GM23338 (cell line): ENCODE measurements at regions not wholly inside any gene's neighbourhood (a gene's known extent, or its start where the extent isn't known, plus 50 kb on each side); places are given as distances from the start of the nearest gene placed in this dataset.

Source experiments
- CREB1 ChIP-seq: fragments of 250-450 bp; sonication (Bioruptor Pico); IDR thresholded peaks from 2 replicates; pipeline ENCODE4 v1.5.0; 2020; ENCODE audit warnings: low read depth, mild to moderate bottlenecking, moderate library complexity
- EZH2 ChIP-seq: fragments of 200-600 bp; sonication (generic); IDR thresholded peaks from one replicate; pipeline ENCODE4 v1.8.0; 2017; ENCODE audit warnings: antibody characterized with exemption, mild to moderate bottlenecking, low read depth; ENCODE audit not compliant: unreplicated experiment
- EZH2phosphoT487 ChIP-seq: fragments of 200-600 bp; sonication (generic); IDR thresholded peaks from one replicate; pipeline ENCODE4 v1.8.1; 2018; ENCODE audit warnings: antibody characterized with exemption; ENCODE audit not compliant: unreplicated experiment
- JUNB ChIP-seq: IDR thresholded peaks from one replicate; pipeline ENCODE4 v1.6.1; 2016; ENCODE audit warnings: antibody characterized with exemption; ENCODE audit not compliant: unreplicated experiment
- NANOG ChIP-seq: IDR thresholded peaks from 2 replicates; pipeline ENCODE4 v1.6.1; 2016; ENCODE audit warnings: antibody characterized with exemption, borderline replicate concordance
- POLR2AphosphoS5 ChIP-seq: IDR thresholded peaks from 2 replicates; pipeline ENCODE4 v1.6.1; 2016; ENCODE audit warnings: antibody characterized with exemption, low read depth
- STAT1 ChIP-seq: IDR thresholded peaks from one replicate; pipeline ENCODE4 v1.6.1; 2016; ENCODE audit warnings: antibody characterized with exemption; ENCODE audit not compliant: unreplicated experiment
- ZNF114 ChIP-seq: fragments of 250-450 bp; sonication (Bioruptor Pico); IDR thresholded peaks from 2 replicates; pipeline ENCODE4 v1.5.0; 2020; ENCODE audit warnings: mild to moderate bottlenecking, moderate library complexity
- ZNF331 ChIP-seq: fragments of 250-450 bp; sonication (Bioruptor Pico); IDR thresholded peaks from 2 replicates; pipeline ENCODE4 v1.5.0; 2020; ENCODE audit warnings: low read depth, mild to moderate bottlenecking, moderate library complexity
- TF ChIP-seq, protein P1 (sequence below), 2 experiments: fragments of 200-600 bp in 1 of 2; sonication (generic) in 1 of 2; conservative IDR thresholded peaks; 2 replicates each; pipeline versions ENCODE4 v1.5.1 to v1.6.1; 2016 to 2017; ENCODE audit warnings: antibody characterized with exemption in 2 of 2, low read depth in 2 of 2, mild to moderate bottlenecking in 2 of 2, moderate library complexity in 1 of 2
- TF ChIP-seq, protein P2 (sequence below): IDR thresholded peaks from one replicate; pipeline ENCODE4 v1.6.1; 2018; ENCODE audit warnings: antibody characterized with exemption; ENCODE audit not compliant: unreplicated experiment
- TF ChIP-seq, protein P3 (sequence below): IDR thresholded peaks from 2 replicates; pipeline ENCODE4 v1.6.1; 2016; ENCODE audit warnings: antibody characterized with exemption
- TF ChIP-seq, protein P4 (sequence below): fragments of 250-450 bp; sonication (Bioruptor Pico); IDR thresholded peaks from 2 replicates; pipeline ENCODE4 v1.5.0; 2020; ENCODE audit warnings: mild to moderate bottlenecking, moderate library complexity

DNA sequence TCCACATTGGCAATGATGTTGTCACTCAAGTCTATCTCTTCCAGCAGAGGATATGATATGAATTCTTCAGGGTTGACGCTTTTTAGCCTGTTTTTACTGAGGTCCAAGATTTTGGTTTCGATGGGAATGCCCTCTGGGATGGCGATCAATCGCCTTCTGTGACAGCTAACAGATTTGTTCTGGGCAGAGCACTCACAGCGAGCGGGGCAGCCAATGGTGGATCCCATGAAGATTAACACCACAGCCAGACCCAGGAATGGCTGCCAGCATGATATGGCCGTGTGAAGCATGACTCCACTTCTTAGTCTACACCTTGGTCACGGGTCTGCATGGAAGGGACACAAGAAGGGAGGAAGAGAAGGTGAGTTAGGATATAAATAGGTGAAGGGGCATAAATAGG lies 377.1 kb upstream of the C9orf72 start:
- TF ChIP-seq, protein P1, sequence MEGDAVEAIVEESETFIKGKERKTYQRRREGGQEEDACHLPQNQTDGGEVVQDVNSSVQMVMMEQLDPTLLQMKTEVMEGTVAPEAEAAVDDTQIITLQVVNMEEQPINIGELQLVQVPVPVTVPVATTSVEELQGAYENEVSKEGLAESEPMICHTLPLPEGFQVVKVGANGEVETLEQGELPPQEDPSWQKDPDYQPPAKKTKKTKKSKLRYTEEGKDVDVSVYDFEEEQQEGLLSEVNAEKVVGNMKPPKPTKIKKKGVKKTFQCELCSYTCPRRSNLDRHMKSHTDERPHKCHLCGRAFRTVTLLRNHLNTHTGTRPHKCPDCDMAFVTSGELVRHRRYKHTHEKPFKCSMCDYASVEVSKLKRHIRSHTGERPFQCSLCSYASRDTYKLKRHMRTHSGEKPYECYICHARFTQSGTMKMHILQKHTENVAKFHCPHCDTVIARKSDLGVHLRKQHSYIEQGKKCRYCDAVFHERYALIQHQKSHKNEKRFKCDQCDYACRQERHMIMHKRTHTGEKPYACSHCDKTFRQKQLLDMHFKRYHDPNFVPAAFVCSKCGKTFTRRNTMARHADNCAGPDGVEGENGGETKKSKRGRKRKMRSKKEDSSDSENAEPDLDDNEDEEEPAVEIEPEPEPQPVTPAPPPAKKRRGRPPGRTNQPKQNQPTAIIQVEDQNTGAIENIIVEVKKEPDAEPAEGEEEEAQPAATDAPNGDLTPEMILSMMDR (conservative IDR thresholded peaks at IDR 0.05; ENCODE audit: low read depth in 2 of 2): no peak
- no peak for TF ChIP-seq EZH2phosphoT487
- no peak for TF ChIP-seq NANOG
- TF ChIP-seq CREB1 (CRISPR knock-in tag): no peak
- no peak for TF ChIP-seq EZH2
- TF ChIP-seq, protein P2, sequence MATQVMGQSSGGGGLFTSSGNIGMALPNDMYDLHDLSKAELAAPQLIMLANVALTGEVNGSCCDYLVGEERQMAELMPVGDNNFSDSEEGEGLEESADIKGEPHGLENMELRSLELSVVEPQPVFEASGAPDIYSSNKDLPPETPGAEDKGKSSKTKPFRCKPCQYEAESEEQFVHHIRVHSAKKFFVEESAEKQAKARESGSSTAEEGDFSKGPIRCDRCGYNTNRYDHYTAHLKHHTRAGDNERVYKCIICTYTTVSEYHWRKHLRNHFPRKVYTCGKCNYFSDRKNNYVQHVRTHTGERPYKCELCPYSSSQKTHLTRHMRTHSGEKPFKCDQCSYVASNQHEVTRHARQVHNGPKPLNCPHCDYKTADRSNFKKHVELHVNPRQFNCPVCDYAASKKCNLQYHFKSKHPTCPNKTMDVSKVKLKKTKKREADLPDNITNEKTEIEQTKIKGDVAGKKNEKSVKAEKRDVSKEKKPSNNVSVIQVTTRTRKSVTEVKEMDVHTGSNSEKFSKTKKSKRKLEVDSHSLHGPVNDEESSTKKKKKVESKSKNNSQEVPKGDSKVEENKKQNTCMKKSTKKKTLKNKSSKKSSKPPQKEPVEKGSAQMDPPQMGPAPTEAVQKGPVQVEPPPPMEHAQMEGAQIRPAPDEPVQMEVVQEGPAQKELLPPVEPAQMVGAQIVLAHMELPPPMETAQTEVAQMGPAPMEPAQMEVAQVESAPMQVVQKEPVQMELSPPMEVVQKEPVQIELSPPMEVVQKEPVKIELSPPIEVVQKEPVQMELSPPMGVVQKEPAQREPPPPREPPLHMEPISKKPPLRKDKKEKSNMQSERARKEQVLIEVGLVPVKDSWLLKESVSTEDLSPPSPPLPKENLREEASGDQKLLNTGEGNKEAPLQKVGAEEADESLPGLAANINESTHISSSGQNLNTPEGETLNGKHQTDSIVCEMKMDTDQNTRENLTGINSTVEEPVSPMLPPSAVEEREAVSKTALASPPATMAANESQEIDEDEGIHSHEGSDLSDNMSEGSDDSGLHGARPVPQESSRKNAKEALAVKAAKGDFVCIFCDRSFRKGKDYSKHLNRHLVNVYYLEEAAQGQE: no peak
- TF ChIP-seq POLR2AphosphoS5: no peak
- TF ChIP-seq, protein P3, sequence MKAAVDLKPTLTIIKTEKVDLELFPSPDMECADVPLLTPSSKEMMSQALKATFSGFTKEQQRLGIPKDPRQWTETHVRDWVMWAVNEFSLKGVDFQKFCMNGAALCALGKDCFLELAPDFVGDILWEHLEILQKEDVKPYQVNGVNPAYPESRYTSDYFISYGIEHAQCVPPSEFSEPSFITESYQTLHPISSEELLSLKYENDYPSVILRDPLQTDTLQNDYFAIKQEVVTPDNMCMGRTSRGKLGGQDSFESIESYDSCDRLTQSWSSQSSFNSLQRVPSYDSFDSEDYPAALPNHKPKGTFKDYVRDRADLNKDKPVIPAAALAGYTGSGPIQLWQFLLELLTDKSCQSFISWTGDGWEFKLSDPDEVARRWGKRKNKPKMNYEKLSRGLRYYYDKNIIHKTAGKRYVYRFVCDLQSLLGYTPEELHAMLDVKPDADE: no peak
- no peak for TF ChIP-seq JUNB
- no peak for TF ChIP-seq ZNF331
- no peak for TF ChIP-seq ZNF114 (CRISPR knock-in tag)
- TF ChIP-seq STAT1: no peak
- TF ChIP-seq, protein P4, sequence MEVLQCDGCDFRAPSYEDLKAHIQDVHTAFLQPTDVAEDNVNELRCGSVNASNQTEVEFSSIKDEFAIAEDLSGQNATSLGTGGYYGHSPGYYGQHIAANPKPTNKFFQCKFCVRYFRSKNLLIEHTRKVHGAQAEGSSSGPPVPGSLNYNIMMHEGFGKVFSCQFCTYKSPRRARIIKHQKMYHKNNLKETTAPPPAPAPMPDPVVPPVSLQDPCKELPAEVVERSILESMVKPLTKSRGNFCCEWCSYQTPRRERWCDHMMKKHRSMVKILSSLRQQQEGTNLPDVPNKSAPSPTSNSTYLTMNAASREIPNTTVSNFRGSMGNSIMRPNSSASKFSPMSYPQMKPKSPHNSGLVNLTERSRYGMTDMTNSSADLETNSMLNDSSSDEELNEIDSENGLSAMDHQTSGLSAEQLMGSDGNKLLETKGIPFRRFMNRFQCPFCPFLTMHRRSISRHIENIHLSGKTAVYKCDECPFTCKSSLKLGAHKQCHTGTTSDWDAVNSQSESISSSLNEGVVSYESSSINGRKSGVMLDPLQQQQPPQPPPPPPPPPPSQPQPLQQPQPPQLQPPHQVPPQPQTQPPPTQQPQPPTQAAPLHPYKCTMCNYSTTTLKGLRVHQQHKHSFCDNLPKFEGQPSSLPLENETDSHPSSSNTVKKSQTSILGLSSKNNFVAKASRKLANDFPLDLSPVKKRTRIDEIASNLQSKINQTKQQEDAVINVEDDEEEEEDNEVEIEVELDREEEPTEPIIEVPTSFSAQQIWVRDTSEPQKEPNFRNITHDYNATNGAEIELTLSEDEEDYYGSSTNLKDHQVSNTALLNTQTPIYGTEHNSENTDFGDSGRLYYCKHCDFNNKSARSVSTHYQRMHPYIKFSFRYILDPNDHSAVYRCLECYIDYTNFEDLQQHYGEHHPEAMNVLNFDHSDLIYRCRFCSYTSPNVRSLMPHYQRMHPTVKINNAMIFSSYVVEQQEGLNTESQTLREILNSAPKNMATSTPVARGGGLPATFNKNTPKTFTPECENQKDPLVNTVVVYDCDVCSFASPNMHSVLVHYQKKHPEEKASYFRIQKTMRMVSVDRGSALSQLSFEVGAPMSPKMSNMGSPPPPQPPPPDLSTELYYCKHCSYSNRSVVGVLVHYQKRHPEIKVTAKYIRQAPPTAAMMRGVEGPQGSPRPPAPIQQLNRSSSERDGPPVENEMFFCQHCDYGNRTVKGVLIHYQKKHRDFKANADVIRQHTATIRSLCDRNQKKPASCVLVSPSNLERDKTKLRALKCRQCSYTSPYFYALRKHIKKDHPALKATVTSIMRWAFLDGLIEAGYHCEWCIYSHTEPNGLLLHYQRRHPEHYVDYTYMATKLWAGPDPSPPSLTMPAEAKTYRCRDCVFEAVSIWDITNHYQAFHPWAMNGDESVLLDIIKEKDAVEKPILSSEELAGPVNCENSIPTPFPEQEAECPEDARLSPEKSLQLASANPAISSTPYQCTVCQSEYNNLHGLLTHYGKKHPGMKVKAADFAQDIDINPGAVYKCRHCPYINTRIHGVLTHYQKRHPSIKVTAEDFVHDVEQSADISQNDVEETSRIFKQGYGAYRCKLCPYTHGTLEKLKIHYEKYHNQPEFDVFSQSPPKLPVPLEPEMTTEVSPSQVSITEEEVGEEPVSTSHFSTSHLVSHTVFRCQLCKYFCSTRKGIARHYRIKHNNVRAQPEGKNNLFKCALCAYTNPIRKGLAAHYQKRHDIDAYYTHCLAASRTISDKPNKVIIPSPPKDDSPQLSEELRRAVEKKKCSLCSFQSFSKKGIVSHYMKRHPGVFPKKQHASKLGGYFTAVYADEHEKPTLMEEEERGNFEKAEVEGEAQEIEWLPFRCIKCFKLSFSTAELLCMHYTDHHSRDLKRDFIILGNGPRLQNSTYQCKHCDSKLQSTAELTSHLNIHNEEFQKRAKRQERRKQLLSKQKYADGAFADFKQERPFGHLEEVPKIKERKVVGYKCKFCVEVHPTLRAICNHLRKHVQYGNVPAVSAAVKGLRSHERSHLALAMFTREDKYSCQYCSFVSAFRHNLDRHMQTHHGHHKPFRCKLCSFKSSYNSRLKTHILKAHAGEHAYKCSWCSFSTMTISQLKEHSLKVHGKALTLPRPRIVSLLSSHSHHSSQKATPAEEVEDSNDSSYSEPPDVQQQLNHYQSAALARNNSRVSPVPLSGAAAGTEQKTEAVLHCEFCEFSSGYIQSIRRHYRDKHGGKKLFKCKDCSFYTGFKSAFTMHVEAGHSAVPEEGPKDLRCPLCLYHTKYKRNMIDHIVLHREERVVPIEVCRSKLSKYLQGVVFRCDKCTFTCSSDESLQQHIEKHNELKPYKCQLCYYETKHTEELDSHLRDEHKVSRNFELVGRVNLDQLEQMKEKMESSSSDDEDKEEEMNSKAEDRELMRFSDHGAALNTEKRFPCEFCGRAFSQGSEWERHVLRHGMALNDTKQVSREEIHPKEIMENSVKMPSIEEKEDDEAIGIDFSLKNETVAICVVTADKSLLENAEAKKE (CRISPR knock-in tag): no peak
